ENCODE measurements at regions not wholly inside any gene's neighbourhood (a gene's known extent, or its start where the extent isn't known, plus 50 kb on each side); places are given as distances from the start of the nearest gene placed in this dataset.

DNA sequence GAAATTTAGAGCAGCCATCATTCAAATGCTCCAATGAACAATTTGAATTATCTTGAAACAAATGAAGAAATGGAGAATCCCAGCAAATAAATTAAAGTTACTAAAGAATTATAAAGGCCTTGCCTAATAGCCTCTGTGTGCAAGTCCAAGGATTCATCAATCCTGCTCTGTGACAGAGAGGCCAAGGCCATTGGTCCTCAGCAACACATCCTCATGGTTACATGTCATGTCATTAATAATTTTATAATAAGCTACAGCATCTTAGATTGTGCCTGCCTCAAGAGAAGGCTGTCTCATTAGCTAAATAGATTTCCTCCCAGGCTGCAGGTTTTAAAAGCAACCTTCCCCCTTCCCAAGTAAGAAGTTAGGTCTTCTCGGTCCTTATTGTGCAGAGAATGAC is 611.6 kb downstream of the FBXO15 start (continued):
- TF ChIP-seq, protein P1, sequence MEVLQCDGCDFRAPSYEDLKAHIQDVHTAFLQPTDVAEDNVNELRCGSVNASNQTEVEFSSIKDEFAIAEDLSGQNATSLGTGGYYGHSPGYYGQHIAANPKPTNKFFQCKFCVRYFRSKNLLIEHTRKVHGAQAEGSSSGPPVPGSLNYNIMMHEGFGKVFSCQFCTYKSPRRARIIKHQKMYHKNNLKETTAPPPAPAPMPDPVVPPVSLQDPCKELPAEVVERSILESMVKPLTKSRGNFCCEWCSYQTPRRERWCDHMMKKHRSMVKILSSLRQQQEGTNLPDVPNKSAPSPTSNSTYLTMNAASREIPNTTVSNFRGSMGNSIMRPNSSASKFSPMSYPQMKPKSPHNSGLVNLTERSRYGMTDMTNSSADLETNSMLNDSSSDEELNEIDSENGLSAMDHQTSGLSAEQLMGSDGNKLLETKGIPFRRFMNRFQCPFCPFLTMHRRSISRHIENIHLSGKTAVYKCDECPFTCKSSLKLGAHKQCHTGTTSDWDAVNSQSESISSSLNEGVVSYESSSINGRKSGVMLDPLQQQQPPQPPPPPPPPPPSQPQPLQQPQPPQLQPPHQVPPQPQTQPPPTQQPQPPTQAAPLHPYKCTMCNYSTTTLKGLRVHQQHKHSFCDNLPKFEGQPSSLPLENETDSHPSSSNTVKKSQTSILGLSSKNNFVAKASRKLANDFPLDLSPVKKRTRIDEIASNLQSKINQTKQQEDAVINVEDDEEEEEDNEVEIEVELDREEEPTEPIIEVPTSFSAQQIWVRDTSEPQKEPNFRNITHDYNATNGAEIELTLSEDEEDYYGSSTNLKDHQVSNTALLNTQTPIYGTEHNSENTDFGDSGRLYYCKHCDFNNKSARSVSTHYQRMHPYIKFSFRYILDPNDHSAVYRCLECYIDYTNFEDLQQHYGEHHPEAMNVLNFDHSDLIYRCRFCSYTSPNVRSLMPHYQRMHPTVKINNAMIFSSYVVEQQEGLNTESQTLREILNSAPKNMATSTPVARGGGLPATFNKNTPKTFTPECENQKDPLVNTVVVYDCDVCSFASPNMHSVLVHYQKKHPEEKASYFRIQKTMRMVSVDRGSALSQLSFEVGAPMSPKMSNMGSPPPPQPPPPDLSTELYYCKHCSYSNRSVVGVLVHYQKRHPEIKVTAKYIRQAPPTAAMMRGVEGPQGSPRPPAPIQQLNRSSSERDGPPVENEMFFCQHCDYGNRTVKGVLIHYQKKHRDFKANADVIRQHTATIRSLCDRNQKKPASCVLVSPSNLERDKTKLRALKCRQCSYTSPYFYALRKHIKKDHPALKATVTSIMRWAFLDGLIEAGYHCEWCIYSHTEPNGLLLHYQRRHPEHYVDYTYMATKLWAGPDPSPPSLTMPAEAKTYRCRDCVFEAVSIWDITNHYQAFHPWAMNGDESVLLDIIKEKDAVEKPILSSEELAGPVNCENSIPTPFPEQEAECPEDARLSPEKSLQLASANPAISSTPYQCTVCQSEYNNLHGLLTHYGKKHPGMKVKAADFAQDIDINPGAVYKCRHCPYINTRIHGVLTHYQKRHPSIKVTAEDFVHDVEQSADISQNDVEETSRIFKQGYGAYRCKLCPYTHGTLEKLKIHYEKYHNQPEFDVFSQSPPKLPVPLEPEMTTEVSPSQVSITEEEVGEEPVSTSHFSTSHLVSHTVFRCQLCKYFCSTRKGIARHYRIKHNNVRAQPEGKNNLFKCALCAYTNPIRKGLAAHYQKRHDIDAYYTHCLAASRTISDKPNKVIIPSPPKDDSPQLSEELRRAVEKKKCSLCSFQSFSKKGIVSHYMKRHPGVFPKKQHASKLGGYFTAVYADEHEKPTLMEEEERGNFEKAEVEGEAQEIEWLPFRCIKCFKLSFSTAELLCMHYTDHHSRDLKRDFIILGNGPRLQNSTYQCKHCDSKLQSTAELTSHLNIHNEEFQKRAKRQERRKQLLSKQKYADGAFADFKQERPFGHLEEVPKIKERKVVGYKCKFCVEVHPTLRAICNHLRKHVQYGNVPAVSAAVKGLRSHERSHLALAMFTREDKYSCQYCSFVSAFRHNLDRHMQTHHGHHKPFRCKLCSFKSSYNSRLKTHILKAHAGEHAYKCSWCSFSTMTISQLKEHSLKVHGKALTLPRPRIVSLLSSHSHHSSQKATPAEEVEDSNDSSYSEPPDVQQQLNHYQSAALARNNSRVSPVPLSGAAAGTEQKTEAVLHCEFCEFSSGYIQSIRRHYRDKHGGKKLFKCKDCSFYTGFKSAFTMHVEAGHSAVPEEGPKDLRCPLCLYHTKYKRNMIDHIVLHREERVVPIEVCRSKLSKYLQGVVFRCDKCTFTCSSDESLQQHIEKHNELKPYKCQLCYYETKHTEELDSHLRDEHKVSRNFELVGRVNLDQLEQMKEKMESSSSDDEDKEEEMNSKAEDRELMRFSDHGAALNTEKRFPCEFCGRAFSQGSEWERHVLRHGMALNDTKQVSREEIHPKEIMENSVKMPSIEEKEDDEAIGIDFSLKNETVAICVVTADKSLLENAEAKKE (CRISPR knock-in tag; IDR thresholded peaks at IDR 0.05) = no peak
- TF ChIP-seq, protein P2, sequence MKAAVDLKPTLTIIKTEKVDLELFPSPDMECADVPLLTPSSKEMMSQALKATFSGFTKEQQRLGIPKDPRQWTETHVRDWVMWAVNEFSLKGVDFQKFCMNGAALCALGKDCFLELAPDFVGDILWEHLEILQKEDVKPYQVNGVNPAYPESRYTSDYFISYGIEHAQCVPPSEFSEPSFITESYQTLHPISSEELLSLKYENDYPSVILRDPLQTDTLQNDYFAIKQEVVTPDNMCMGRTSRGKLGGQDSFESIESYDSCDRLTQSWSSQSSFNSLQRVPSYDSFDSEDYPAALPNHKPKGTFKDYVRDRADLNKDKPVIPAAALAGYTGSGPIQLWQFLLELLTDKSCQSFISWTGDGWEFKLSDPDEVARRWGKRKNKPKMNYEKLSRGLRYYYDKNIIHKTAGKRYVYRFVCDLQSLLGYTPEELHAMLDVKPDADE (IDR thresholded peaks at IDR 0.05) = no peak
- TF ChIP-seq POLR2AphosphoS5 (IDR thresholded peaks at IDR 0.05; ENCODE audit: low read depth) (no peak), STAT1 (IDR thresholded peaks at IDR 0.05; ENCODE audit: unreplicated experiment) (no peak), EZH2 (IDR thresholded peaks at IDR 0.05; ENCODE audit: low read depth, unreplicated experiment) (no peak), NANOG (IDR thresholded peaks at IDR 0.05; ENCODE audit: borderline replicate concordance) (no peak), CREB1 (CRISPR knock-in tag; IDR thresholded peaks at IDR 0.05; ENCODE audit: low read depth) (no peak), ZNF114 (CRISPR knock-in tag; IDR thresholded peaks at IDR 0.05) (no peak)

DNA sequence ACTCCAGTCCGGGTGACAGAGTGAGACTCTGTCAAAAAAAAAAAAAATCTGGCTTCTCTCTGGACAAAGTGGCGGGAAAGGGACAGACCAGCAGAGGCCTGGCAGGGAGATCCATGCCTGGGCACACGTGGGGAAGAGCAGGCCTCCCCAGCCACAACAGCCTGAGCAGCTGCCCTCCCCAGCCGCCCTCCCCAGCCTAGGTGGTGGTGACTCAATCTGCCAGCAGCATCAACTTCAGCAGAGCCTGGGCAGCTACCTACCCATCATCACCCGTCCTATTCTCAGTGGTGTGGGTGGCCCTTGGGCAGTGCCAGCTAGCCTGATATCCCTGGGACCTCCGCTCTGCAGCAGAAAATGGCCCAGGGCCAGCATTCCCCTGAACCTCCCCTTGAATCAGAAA is 612.4 kb downstream of the FBXO15 start:
- no peak overlapping the region for H3K27ac ChIP-seq (ENCODE audit: low read depth)
- no peak for DNase-seq (ENCODE audit: low spot score)
- ATAC-seq = no peak
- H3K27ac Mint-ChIP-seq = no peak overlapping the region
- H3K9me2 ChIP-seq (ENCODE audit: insufficient read depth) = peaks cover 3% of the 10 kb centered on the region; the same call in 1 of the 2 replicates
- H3F3A ChIP-seq (replicated peaks; ENCODE audit: low read depth) = no peaks in the 10 kb centered on the region
- H3K9me3 Mint-ChIP-seq = no peaks in the 10 kb centered on the region
- no peaks in the 10 kb centered on the region for H4K20me1 ChIP-seq (replicated peaks; ENCODE audit: insufficient read depth)
- H2AFZ ChIP-seq = no peak overlapping the region
- no peaks in the 10 kb centered on the region for H3K79me2 ChIP-seq (replicated peaks; ENCODE audit: insufficient read depth)
- H3K36me3 ChIP-seq (ENCODE audit: insufficient read depth) = no peaks in the 10 kb centered on the region
- no peak overlapping the region for H3K4me3 ChIP-seq
- H3K4me2 ChIP-seq = no peak overlapping the region
- H3K4me1 ChIP-seq (ENCODE audit: insufficient read depth) = peaks cover 11% of the 10 kb centered on the region; the same call in 1 of the 2 replicates
- no peaks in the 10 kb centered on the region for H3K27me3 Mint-ChIP-seq (ENCODE audit: insufficient read depth, low read depth, poor library complexity)
- H3K27me3 ChIP-seq (ENCODE audit: insufficient read depth) = no peaks in the 10 kb centered on the region
- no peaks in the 10 kb centered on the region for H3K36me3 Mint-ChIP-seq (ENCODE audit: low read depth)
- H3K4me1 Mint-ChIP-seq = peaks cover 10% of the 10 kb centered on the region; the same call in 2 of the 3 replicates
- no peak overlapping the region for H3K4me3 Mint-ChIP-seq
- TF ChIP-seq, protein P2 (IDR thresholded peaks at IDR 0.05) = no peak
- TF ChIP-seq STAT1 (IDR thresholded peaks at IDR 0.05; ENCODE audit: unreplicated experiment) = no peak
- no peak for TF ChIP-seq CREB1 (CRISPR knock-in tag; IDR thresholded peaks at IDR 0.05; ENCODE audit: low read depth)
- no peak for TF ChIP-seq NANOG (IDR thresholded peaks at IDR 0.05; ENCODE audit: borderline replicate concordance)
- no peak for TF ChIP-seq EZH2phosphoT487 (IDR thresholded peaks at IDR 0.05; ENCODE audit: unreplicated experiment)
- no peak for TF ChIP-seq JUNB (IDR thresholded peaks at IDR 0.05; ENCODE audit: unreplicated experiment)

All from GM23338 (cell line).